SW 1271 (cell line): ENCODE measurements at regions not wholly inside any gene's neighbourhood (a gene's known extent, or its start where the extent isn't known, plus 50 kb on each side); places are given as distances from the start of the nearest gene placed in this dataset.

Source experiments
- DNase-seq, 2 experiments: peaks; one replicate each; lab custom pipeline; 2025; lab: John Stamatoyannopoulos, UW

GRCh38 chr9:79952401-79952800 is 380.6 kb downstream of the TLE4 start:
- no peak for DNase-seq

GRCh38 chr9:79946712-79947111 is 374.9 kb downstream of the TLE4 start:
- DNase-seq = no peak

- no peak for DNase-seq
These were observed 373.7 kb downstream of the TLE4 start for GRCh38 chr9:79945495-79945894.

GRCh38 chr9:79945016-79945415 is 373.3 kb downstream of the TLE4 start:
- DNase-seq = no peak

GRCh38 chr9:79940919-79941318 is 369.2 kb downstream of the TLE4 start:
- DNase-seq = no peak

GRCh38 chr9:79939819-79940218 is 368.1 kb downstream of the TLE4 start:
- no peak for DNase-seq

- DNase-seq = no peak
These were observed 364.6 kb downstream of the TLE4 start for GRCh38 chr9:79936336-79936735.

GRCh38 chr9:79929285-79929684 is 357.5 kb downstream of the TLE4 start:
- DNase-seq = no peak

GRCh38 chr9:79928661-79929223 is 357.0 kb downstream of the TLE4 start:
- no peak for DNase-seq

GRCh38 chr9:79925326-79925725 is 353.6 kb downstream of the TLE4 start:
- DNase-seq = no peak

- DNase-seq = no peak
These were observed 353.1 kb downstream of the TLE4 start for GRCh38 chr9:79924836-79925235.

GRCh38 chr9:79917421-79917820 is 345.7 kb downstream of the TLE4 start:
- no peak for DNase-seq

GRCh38 chr9:79913867-79914266 is 342.1 kb downstream of the TLE4 start:
- no peak for DNase-seq

- DNase-seq = no peak
These were observed 340.7 kb downstream of the TLE4 start for GRCh38 chr9:79912318-79913070.

GRCh38 chr9:79911724-79912123 is 340.0 kb downstream of the TLE4 start:
- DNase-seq = no peak

- DNase-seq = no peak
These were observed 331.2 kb downstream of the TLE4 start for GRCh38 chr9:79902825-79903600.

GRCh38 chr9:79900754-79901153 is 329.0 kb downstream of the TLE4 start:
- no peak for DNase-seq

GRCh38 chr9:79896390-79896980 is 324.7 kb downstream of the TLE4 start:
- no peak for DNase-seq

GRCh38 chr9:79895232-79895631 is 323.5 kb downstream of the TLE4 start:
- no peak for DNase-seq

GRCh38 chr9:79889369-79889768 is 317.6 kb downstream of the TLE4 start:
- DNase-seq = no peak

- DNase-seq = no peak
These were observed 313.5 kb downstream of the TLE4 start for GRCh38 chr9:79885093-79885857.

- no peak for DNase-seq
These were observed 312.8 kb downstream of the TLE4 start for GRCh38 chr9:79884546-79884945.
